ENCODE measurements at regions not wholly inside any gene's neighbourhood (a gene's known extent, or its start where the extent isn't known, plus 50 kb on each side); places are given as distances from the start of the nearest gene placed in this dataset.
"Not testable (repeated sequence)": the region's sequence is repeated elsewhere in the genome, so short reads cannot be mapped to it uniquely, and the experiment has no call there.

DNA sequence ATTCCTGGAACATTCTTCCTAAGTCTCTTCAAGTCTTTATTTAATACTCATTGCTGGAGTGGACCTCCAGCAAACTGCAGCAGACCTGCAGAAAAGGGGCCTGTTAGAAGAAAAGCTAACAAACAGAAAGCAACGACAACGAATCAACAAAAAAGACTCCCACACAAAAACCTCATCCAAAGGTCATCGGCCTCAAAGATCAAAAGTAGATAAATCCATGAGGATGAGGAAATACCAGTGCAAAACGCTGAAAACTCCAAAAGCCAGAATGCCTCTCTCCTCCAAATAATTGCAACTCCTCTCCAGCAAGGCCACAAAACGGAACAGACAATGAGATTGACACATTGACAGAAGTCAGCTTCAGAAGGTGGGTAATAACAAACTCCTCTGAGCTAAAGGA lies 472.2 kb downstream of the C12orf50 start:
- Histone ChIP-seq H3K27ac (ENCODE audit: low read depth, low read length) (no peak overlapping the region), H3K36me3 (ENCODE audit: insufficient read depth, low read length) (no peaks in the 10 kb centered on the region), H3K9ac (ENCODE audit: low read length) (no peak overlapping the region), H3K4me2 (ENCODE audit: low read length) (no peak overlapping the region), H3K79me2 (ENCODE audit: insufficient read depth, low read length) (no peaks in the 10 kb centered on the region), H3K27me3 (ENCODE audit: insufficient read depth, low read length) (no peaks in the 10 kb centered on the region), H2AFZ (ENCODE audit: low read depth, low read length) (no peak overlapping the region), H4K20me1 (ENCODE audit: insufficient read depth, low read length) (no peaks in the 10 kb centered on the region), H3K4me1 (ENCODE audit: insufficient read depth, low read length) (no peaks in the 10 kb centered on the region), H3K4me3 (ENCODE audit: insufficient read depth, low read depth, low read length) (no peak overlapping the region), H3K9me3 (ENCODE audit: insufficient read depth, low read depth, low read length) (no peaks in the 10 kb centered on the region)
- Mint-ChIP-seq H3K27me3 (ENCODE audit: low read depth, unreplicated experiment) (no peaks in the 10 kb centered on the region), H3K4me1 (ENCODE audit: low read depth, unreplicated experiment) (no peaks in the 10 kb centered on the region), H3K4me3 (ENCODE audit: unreplicated experiment) (no peak overlapping the region), H3K9me3 (ENCODE audit: unreplicated experiment) (no peaks in the 10 kb centered on the region), H3K36me3 (ENCODE audit: low read depth, unreplicated experiment) (no peaks in the 10 kb centered on the region), H3K27ac (ENCODE audit: unreplicated experiment) (no peak overlapping the region)
- no peak for TF ChIP-seq EZH2 (IDR thresholded peaks at IDR 0.05; ENCODE audit: insufficient read depth, low read length)
- TF ChIP-seq, protein P1, sequence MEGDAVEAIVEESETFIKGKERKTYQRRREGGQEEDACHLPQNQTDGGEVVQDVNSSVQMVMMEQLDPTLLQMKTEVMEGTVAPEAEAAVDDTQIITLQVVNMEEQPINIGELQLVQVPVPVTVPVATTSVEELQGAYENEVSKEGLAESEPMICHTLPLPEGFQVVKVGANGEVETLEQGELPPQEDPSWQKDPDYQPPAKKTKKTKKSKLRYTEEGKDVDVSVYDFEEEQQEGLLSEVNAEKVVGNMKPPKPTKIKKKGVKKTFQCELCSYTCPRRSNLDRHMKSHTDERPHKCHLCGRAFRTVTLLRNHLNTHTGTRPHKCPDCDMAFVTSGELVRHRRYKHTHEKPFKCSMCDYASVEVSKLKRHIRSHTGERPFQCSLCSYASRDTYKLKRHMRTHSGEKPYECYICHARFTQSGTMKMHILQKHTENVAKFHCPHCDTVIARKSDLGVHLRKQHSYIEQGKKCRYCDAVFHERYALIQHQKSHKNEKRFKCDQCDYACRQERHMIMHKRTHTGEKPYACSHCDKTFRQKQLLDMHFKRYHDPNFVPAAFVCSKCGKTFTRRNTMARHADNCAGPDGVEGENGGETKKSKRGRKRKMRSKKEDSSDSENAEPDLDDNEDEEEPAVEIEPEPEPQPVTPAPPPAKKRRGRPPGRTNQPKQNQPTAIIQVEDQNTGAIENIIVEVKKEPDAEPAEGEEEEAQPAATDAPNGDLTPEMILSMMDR (IDR thresholded peaks at IDR 0.05; ENCODE audit: insufficient read depth, low read depth, low read length), result no peak
- DNase-seq (ENCODE audit: low read depth) (no peak), FAIRE-seq (no peak)

DNA sequence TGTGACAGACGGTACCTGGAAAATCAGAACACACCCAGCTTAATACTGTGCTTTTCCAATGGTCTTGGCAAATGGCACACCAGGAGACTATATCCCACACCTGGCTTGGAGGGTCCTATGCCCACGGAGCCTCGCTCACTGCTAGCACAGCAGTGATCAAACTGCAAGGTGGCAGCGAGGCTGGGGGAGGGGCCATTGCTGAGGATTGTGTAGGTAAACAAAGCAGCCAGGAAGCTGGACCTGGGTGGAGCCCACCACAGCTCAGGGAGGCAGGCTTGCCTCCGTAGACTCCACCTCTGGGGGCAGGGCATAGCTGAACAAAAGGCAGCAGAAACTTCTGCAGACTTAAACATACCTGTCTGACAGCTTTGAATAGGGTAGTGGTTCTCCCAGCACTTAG lies 498.0 kb downstream of the C12orf50 start:
- not testable (repeated sequence) for H3K27me3 ChIP-seq (ENCODE audit: insufficient read depth, low read length); H3K4me3 Mint-ChIP-seq (ENCODE audit: unreplicated experiment); H3K9me3 ChIP-seq (ENCODE audit: insufficient read depth, low read depth, low read length); H3K36me3 Mint-ChIP-seq (ENCODE audit: low read depth, unreplicated experiment); H3K4me3 ChIP-seq (ENCODE audit: insufficient read depth, low read depth, low read length); H3K9me3 Mint-ChIP-seq (ENCODE audit: unreplicated experiment); H3K4me1 Mint-ChIP-seq (ENCODE audit: low read depth, unreplicated experiment); DNase-seq (ENCODE audit: low read depth); H3K9ac ChIP-seq (ENCODE audit: low read length); H3K27me3 Mint-ChIP-seq (ENCODE audit: low read depth, unreplicated experiment); H2AFZ ChIP-seq (ENCODE audit: low read depth, low read length); H3K36me3 ChIP-seq (ENCODE audit: insufficient read depth, low read length); FAIRE-seq; H3K79me2 ChIP-seq (ENCODE audit: insufficient read depth, low read length); H3K4me2 ChIP-seq (ENCODE audit: low read length); H3K27ac ChIP-seq (ENCODE audit: low read depth, low read length); H4K20me1 ChIP-seq (ENCODE audit: insufficient read depth, low read length); H3K27ac Mint-ChIP-seq (ENCODE audit: unreplicated experiment); H3K4me1 ChIP-seq (ENCODE audit: insufficient read depth, low read length)

DNA sequence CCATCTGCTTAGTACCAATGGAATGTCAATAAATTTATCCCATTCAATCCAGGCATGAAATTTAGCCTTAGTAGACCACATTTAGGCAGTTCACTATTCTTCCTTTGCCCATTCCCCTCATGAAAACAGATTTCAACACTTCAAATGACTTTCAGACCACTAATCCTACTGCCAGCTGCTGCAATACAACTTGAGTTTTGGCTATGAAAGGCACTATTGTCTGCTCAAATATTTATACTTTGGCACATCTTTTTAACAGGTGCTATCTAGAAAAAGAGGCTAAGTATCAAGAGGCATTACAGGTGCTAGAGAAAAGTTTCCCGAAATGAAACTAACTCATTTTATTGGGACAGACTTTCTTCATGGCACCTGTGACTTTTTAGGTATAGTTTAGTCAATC lies 499.8 kb downstream of the C12orf50 start:
- H3K4me1 ChIP-seq (ENCODE audit: insufficient read depth, low read length), result no peaks in the 10 kb centered on the region
- H3K4me2 ChIP-seq (ENCODE audit: low read length), result no peak overlapping the region
- no peaks in the 10 kb centered on the region for H3K9me3 ChIP-seq (ENCODE audit: insufficient read depth, low read depth, low read length)
- no peak overlapping the region for H3K27ac Mint-ChIP-seq (ENCODE audit: unreplicated experiment)
- H4K20me1 ChIP-seq (ENCODE audit: insufficient read depth, low read length), result no peaks in the 10 kb centered on the region
- no peak overlapping the region for H3K4me3 ChIP-seq (ENCODE audit: insufficient read depth, low read depth, low read length)
- no peak overlapping the region for H3K9ac ChIP-seq (ENCODE audit: low read length)
- no peaks in the 10 kb centered on the region for H3K27me3 Mint-ChIP-seq (ENCODE audit: low read depth, unreplicated experiment)
- no peak overlapping the region for H3K27ac ChIP-seq (ENCODE audit: low read depth, low read length)
- H3K4me1 Mint-ChIP-seq (ENCODE audit: low read depth, unreplicated experiment), result no peaks in the 10 kb centered on the region
- H3K27me3 ChIP-seq (ENCODE audit: insufficient read depth, low read length), result no peaks in the 10 kb centered on the region
- H2AFZ ChIP-seq (ENCODE audit: low read depth, low read length), result no peak overlapping the region
- no peak for DNase-seq (ENCODE audit: low read depth)
- FAIRE-seq, result no peak
- H3K4me3 Mint-ChIP-seq (ENCODE audit: unreplicated experiment), result no peak overlapping the region
- TF ChIP-seq, protein P1 (IDR thresholded peaks at IDR 0.05; ENCODE audit: insufficient read depth, low read depth, low read length), result no peak
- TF ChIP-seq EZH2 (IDR thresholded peaks at IDR 0.05; ENCODE audit: insufficient read depth, low read length), result no peak
- no peaks in the 10 kb centered on the region for H3K79me2 ChIP-seq (ENCODE audit: insufficient read depth, low read length)
- H3K36me3 ChIP-seq (ENCODE audit: insufficient read depth, low read length), result no peaks in the 10 kb centered on the region
- no peaks in the 10 kb centered on the region for H3K36me3 Mint-ChIP-seq (ENCODE audit: low read depth, unreplicated experiment)
- peaks cover 2% of the 10 kb centered on the region for H3K9me3 Mint-ChIP-seq (ENCODE audit: unreplicated experiment)

Data from astrocyte (in vitro differentiated cells and primary cell).